ENCODE measurements at regions not wholly inside any gene's neighbourhood (a gene's known extent, or its start where the extent isn't known, plus 50 kb on each side); places are given as distances from the start of the nearest gene placed in this dataset.

- Histone ChIP-seq H3K4me3 (ENCODE audit: low read depth, low read length, poor library complexity, severe bottlenecking) (no peak overlapping the region), H3K27ac (ENCODE audit: low read depth, low read length, poor library complexity, severe bottlenecking) (no peak overlapping the region), H2AFZ (ENCODE audit: low read length) (no peak overlapping the region), H3K79me2 (ENCODE audit: insufficient read depth, low read length) (no peaks in the 10 kb centered on the region), H3K27me3 (ENCODE audit: insufficient read depth, low read length) (no peaks in the 10 kb centered on the region), H3K4me1 (ENCODE audit: insufficient read depth, low read length, severe bottlenecking) (no peaks in the 10 kb centered on the region), H3K9me3 (ENCODE audit: low read length) (no peaks in the 10 kb centered on the region), H3K9me2 (ENCODE audit: low read depth, low read length) (no peaks in the 10 kb centered on the region), H3K4me2 (ENCODE audit: low read length) (no peak overlapping the region), H3K36me3 (ENCODE audit: insufficient read depth, low read length) (no peaks in the 10 kb centered on the region), H3F3A (ENCODE audit: insufficient read depth, low read length) (no peaks in the 10 kb centered on the region), H3K9ac (ENCODE audit: low read length) (no peak overlapping the region), H4K20me1 (ENCODE audit: insufficient read depth, low read length) (no peaks in the 10 kb centered on the region)
- TF ChIP-seq, protein P1, sequence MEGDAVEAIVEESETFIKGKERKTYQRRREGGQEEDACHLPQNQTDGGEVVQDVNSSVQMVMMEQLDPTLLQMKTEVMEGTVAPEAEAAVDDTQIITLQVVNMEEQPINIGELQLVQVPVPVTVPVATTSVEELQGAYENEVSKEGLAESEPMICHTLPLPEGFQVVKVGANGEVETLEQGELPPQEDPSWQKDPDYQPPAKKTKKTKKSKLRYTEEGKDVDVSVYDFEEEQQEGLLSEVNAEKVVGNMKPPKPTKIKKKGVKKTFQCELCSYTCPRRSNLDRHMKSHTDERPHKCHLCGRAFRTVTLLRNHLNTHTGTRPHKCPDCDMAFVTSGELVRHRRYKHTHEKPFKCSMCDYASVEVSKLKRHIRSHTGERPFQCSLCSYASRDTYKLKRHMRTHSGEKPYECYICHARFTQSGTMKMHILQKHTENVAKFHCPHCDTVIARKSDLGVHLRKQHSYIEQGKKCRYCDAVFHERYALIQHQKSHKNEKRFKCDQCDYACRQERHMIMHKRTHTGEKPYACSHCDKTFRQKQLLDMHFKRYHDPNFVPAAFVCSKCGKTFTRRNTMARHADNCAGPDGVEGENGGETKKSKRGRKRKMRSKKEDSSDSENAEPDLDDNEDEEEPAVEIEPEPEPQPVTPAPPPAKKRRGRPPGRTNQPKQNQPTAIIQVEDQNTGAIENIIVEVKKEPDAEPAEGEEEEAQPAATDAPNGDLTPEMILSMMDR (IDR thresholded peaks at IDR 0.05; ENCODE audit: low read length) = no peak
- TF ChIP-seq EZH2 (IDR thresholded peaks at IDR 0.05; ENCODE audit: borderline replicate concordance, low read length) = no peak
Measured at GRCh38 chr3:180161770-180162169, 125.0 kb upstream of the PEX5L start.

DNA sequence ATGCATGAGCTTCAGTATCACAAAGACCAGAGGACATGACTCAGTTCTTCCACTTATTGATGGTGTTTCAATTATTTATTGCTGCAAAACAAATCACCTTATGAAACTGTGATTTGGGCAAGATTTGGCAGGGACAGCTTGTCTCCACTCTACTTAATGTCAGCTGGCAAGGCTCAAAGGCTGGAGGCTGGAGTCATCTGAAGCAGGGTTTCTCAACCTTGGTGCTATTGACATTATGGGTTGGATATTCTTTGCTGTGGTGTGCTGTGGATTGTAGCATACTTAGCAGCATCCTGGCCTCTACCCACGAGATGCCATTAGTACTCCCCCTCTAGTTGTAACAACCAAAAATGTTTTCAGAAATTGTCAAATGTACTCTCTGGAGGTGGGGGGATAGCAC lies 138.8 kb upstream of the PEX5L start:
- no peak overlapping the region for H2AFZ ChIP-seq (ENCODE audit: low read length)

DNA sequence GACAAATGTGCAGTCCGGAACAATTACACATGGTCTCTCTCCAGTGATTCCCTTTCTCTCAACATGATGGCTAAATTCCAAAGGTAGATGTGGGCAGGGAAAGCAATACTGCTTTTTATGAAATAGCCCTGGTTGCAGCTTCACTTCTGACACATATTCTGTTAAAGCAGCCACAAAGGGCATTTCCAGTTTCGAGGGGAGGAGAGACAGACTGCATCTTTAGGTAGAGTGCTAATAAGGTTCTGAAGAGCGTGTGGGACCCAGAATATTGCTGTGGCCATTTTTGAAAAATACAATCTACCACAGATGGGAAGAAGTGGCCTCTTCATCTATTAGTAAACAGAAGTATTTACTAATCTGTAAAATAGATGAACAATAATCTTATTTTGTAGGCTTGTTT lies 139.3 kb upstream of the PEX5L start:
- TF ChIP-seq, protein P1 (IDR thresholded peaks at IDR 0.05; ENCODE audit: low read length) = no peak
- TF ChIP-seq EZH2 (IDR thresholded peaks at IDR 0.05; ENCODE audit: borderline replicate concordance, low read length) = no peak
- H2AFZ ChIP-seq (ENCODE audit: low read length) = no peak overlapping the region

More for the DNA sequence above, 138.8 kb upstream of the PEX5L start:
- no peaks in the 10 kb centered on the region for H3K27me3 ChIP-seq (ENCODE audit: insufficient read depth, low read length)
- H3K4me3 ChIP-seq (ENCODE audit: low read depth, low read length, poor library complexity, severe bottlenecking) = no peak overlapping the region
- H3K4me2 ChIP-seq (ENCODE audit: low read length) = no peak overlapping the region
- no peaks in the 10 kb centered on the region for H3K79me2 ChIP-seq (ENCODE audit: insufficient read depth, low read length)
- TF ChIP-seq, protein P1 (IDR thresholded peaks at IDR 0.05; ENCODE audit: low read length) = no peak
- TF ChIP-seq EZH2 (IDR thresholded peaks at IDR 0.05; ENCODE audit: borderline replicate concordance, low read length) = no peak
- no peaks in the 10 kb centered on the region for H4K20me1 ChIP-seq (ENCODE audit: insufficient read depth, low read length)
- H3F3A ChIP-seq (ENCODE audit: insufficient read depth, low read length) = no peaks in the 10 kb centered on the region
- H3K27ac ChIP-seq (ENCODE audit: low read depth, low read length, poor library complexity, severe bottlenecking) = no peak overlapping the region
- no peaks in the 10 kb centered on the region for H3K9me3 ChIP-seq (ENCODE audit: low read length)
- no peaks in the 10 kb centered on the region for H3K4me1 ChIP-seq (ENCODE audit: insufficient read depth, low read length, severe bottlenecking)
- H3K9me2 ChIP-seq (ENCODE audit: low read depth, low read length) = no peaks in the 10 kb centered on the region
- H3K9ac ChIP-seq (ENCODE audit: low read length) = no peak overlapping the region
- no peaks in the 10 kb centered on the region for H3K36me3 ChIP-seq (ENCODE audit: insufficient read depth, low read length)

More for the DNA sequence above, 139.3 kb upstream of the PEX5L start:
- no peaks in the 10 kb centered on the region for H3K36me3 ChIP-seq (ENCODE audit: insufficient read depth, low read length)
- H3K4me3 ChIP-seq (ENCODE audit: low read depth, low read length, poor library complexity, severe bottlenecking) = no peak overlapping the region
- H3K79me2 ChIP-seq (ENCODE audit: insufficient read depth, low read length) = no peaks in the 10 kb centered on the region
- no peak overlapping the region for H3K4me2 ChIP-seq (ENCODE audit: low read length)
- H3K9me2 ChIP-seq (ENCODE audit: low read depth, low read length) = no peaks in the 10 kb centered on the region
- H3K9ac ChIP-seq (ENCODE audit: low read length) = no peak overlapping the region
- no peaks in the 10 kb centered on the region for H3K4me1 ChIP-seq (ENCODE audit: insufficient read depth, low read length, severe bottlenecking)
- H3K27me3 ChIP-seq (ENCODE audit: insufficient read depth, low read length) = no peaks in the 10 kb centered on the region
- no peaks in the 10 kb centered on the region for H4K20me1 ChIP-seq (ENCODE audit: insufficient read depth, low read length)
- no peaks in the 10 kb centered on the region for H3F3A ChIP-seq (ENCODE audit: insufficient read depth, low read length)
- no peaks in the 10 kb centered on the region for H3K9me3 ChIP-seq (ENCODE audit: low read length)
- H3K27ac ChIP-seq (ENCODE audit: low read depth, low read length, poor library complexity, severe bottlenecking) = no peak overlapping the region

Data from OCI-LY1 (cell line).